PC-9 (cell line): ENCODE measurements at regions not wholly inside any gene's neighbourhood (a gene's known extent, or its start where the extent isn't known, plus 50 kb on each side); places are given as distances from the start of the nearest gene placed in this dataset.

Experiments
- CTCF ChIP-seq: fragments of 200-600 bp; sonication (generic); conservative IDR thresholded peaks from 2 replicates; pipeline ENCODE4 v1.6.1; 2017; ENCODE audit warnings: mixed run types, antibody characterized with exemption, mild to moderate bottlenecking, moderate library complexity
- EZH2 ChIP-seq: fragments of 200-600 bp; sonication (generic); IDR thresholded peaks from 2 replicates; pipeline ENCODE4 v1.8.0; 2017; ENCODE audit warnings: antibody characterized with exemption, low read depth

GRCh38 chr6:15935661-15936060 lies 193.2 kb upstream of the MYLIP start:
- TF ChIP-seq CTCF (no peak), EZH2 (no peak)
